HG03097 (cell line): ENCODE measurements at regions not wholly inside any gene's neighbourhood (a gene's known extent, or its start where the extent isn't known, plus 50 kb on each side); places are given as distances from the start of the nearest gene placed in this dataset.
"Not testable (repeated sequence)": the region's sequence is repeated elsewhere in the genome, so short reads cannot be mapped to it uniquely, and the experiment has no call there.

Source experiments
- ATAC-seq: cut with Tn5 transposase; IDR thresholded peaks from one replicate; pipeline ENCODE4 v1.9.1; 2021; ENCODE audit not compliant: unreplicated experiment, low FRiP score

DNA sequence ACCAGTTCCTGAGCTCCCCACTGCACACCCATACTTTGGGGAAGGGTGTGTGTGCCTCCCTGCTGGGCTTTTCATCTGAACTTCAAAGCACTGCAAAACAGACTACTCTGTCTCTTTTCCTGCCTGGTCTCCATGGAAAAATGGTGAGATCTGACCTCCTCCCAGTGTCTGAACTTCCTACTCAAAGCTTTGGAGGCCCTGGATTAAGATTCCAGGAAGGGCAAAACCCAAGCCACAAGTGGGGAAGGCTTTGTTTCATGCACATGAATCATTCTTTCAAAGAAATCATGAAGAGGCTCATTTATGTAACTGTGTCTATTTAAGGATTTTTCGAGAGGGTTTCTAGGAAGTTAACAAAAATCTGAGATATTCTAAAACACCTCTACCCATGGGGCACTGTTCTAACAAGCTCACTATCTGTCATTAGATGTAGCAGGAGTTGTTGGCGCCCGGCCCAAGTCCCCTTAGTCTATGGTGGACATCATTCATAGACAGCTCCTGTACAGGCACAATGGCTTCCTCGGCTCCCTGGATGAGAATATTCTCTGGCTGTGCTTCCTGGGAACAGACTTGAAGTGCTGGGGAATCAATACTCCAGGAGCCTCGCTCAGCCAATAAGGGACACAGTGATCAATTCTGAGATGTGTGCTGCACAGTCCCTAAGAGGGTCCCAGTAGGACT lies 224.0 kb downstream of the KTN1 start:
- ATAC-seq: no peak

DNA sequence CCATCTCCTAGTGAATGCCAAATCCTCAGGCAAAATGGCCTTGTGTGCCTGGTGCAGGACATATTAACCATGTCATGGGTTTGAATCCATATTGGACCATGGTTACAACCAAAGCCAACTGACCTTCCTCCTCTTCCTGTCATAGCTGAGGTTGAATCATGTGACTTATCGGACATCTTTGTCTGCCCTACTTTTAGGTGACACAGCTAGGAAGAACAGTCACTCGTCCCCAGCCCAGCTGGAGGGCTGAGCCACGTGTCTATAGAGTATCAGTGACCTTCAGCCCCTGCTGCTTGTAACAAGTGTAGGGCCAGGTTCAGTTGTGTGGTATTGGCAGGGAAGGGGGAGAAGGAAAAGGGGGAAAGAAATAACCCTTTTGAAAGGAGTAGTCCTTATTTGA lies 225.2 kb downstream of the KTN1 start:
- no peak for ATAC-seq

DNA sequence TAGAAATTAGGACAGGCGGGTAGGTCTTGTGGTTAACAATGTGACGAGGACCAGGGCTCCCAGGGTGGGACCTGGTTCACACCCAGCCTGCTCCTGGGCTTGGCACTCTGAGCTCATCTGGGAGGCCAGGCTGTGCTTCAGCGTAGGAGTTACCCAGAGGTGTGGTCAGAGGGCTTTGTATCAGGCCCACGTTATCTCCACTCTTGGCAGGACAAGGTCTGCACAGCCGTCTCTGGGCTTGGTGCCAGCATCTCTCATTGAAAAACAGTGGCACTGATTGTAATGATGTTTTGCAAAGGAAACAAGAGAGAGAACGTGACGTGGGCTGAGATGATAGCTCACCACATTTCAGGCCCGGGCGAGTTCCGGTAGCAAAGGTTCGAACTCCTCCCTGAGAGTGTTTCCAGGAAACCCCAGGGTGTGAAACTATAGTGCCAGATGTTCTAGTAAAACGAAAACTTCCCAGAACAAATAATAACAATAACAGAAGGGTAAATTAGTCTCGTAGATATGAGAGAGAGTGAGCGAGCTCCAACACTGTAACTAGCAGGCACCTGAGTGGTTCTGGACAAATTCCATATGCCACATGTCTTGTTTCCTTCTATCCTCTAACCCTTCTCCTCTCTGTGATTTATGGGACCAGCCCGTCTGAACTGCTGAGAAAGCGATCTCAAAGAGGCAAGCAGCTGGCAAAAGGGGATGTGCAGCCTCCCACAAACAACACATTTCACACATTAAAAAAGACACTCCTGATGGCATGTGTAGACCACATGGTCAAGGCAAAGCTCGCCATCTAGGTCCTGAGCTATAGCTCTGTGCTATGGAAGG lies 227.3 kb downstream of the KTN1 start:
- ATAC-seq: no peak

DNA sequence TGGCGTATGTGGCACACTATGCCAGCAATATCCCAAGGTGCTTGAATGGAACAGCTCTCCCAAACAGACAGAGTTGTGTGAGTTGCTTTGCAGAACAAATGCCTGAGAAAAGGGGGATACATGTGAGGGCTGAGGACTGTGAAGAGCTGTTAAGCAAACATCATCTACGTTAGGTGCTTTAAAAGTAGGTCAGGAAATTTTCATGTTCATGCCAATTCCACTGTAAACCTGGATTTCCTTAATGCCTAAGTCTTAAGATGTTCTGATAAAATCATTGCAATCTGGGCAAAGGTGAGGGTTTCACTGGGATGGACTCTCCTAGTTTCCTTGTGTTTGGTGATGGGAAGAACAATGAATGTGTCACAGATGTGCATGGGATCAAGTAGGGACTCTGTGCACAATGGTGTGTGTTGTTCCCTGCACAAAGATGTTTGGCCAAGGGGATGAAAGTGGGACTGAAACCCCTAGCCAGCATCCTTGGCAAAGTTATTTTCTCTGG lies 227.9 kb downstream of the KTN1 start:
- no peak for ATAC-seq

DNA sequence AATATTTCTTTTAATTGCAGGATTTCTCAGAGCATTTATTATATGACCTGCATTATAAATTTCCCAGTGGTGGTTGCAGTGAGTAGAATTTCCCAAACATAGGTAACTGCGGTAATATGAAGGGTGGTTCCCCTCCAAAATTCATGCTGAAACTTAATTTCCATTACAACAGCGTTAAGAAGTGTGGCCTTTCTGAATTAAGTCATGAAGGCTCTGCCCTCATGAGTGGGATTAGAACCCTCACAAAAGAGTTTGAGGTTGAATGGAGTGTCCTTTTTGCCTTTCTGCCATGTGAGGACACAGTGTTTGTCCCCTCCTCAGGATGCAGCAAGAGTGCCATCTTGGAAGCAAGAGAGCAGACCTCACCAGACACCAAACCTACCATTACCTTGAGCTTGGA lies 233.6 kb downstream of the KTN1 start:
- no peak for ATAC-seq

DNA sequence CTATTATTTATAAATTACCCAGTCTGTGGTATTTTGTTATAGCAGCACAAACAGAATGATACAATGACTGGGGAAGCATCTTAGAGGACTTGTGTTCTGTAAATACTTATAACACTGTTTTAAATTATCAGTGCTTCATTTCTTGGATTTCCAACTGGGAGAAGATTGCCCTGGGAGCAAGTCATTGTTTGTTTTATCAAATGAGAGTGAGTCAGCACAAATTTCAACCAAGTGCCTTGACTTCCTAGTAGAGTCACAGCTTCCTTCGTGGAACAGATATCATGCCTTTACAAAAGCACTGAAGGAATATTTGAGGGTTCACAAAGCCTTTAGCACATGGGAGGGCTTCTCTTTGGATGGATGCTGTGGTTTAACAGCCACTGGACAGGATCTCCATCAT lies 234.1 kb downstream of the KTN1 start:
- no peak for ATAC-seq

DNA sequence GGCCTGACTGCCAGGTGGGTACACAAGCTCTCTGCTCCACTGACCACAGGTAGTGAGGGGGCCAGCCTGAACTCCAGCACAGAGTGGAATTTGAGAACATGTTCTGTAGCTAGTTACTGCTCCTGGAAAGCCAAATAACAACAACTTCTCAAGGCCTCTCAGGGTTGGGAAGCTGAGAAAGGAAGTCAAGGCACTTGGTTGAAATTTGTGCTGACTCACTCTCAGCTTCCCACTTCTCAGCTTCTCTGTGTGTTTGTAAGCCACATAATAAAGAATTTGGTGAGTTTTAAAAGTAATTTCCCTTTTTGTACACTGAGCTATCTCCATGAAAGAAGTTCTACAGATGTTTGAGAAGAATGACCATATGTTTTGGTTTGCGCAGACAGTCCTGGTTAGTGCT lies 234.9 kb downstream of the KTN1 start:
- no peak for ATAC-seq

DNA sequence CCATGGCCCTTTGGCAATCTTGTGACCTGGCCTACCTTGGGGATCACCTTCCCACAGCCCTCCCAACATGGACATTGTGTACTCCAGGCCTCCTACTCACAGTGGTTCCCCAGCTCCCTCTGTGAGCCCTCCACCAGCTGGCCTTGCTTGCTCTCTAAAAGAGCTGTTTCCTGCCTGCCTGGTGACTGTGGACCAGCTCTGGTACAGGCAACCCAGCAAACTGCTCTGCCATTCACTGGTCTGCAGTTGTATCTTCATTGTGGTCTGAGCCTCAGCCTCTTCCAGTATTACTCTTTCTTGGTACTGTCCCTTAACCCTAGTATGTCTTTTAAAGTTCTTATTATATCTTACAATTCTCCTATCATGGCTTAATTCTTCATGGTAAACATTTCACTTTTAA lies 236.2 kb downstream of the KTN1 start:
- no peak for ATAC-seq

DNA sequence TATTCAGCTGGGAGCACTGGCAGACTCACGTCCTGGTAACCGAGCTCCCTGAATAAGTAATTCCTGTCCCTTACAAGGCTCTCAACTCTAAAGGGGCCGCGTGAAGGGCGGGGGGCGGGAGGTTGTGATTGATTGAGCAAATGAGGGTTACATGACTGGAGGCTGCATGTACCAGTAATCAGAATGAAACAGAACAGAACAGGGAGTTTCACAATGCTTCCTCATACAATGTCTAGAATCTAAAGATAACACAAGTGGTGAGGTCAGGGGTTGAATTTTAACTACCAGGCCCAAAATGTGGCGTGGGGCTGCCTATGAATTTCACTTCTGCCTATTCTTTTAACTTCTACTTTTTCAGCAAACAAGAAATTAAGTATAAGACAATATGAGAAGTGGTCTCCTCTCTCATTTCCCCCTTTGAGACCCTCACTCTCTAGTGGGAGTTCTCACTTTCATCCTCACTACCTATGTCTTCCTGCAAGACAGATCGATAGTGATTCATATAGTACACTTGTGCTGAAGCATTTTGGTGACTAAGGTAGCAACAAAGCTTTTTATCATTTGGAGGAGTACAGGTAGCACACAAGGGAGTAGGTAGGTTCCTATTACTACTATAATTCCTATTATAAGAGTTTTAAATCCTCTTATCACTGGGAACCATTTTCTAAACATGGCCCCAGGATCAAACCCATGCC lies 239.8 kb downstream of the KTN1 start:
- ATAC-seq: peak; percentile 72

DNA sequence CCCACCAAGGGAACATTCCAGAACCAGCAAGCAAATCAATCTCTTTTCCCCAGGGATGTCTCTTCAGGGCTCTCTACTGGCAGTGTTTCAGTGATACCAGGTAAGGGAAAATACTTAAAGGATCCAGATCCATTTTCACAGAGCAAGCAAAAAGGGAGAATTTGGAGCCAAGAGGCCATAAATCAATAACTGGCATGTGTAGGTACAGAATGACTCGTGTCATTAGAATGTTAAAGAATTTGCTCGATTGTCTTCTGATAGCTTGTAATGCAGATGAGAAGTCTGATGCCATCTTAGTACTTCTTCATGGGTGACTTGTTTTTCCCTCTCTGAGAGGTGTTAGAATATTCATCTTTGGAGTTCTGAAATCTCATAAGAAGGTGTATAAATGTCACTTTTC lies 242.9 kb downstream of the KTN1 start:
- ATAC-seq: no peak

DNA sequence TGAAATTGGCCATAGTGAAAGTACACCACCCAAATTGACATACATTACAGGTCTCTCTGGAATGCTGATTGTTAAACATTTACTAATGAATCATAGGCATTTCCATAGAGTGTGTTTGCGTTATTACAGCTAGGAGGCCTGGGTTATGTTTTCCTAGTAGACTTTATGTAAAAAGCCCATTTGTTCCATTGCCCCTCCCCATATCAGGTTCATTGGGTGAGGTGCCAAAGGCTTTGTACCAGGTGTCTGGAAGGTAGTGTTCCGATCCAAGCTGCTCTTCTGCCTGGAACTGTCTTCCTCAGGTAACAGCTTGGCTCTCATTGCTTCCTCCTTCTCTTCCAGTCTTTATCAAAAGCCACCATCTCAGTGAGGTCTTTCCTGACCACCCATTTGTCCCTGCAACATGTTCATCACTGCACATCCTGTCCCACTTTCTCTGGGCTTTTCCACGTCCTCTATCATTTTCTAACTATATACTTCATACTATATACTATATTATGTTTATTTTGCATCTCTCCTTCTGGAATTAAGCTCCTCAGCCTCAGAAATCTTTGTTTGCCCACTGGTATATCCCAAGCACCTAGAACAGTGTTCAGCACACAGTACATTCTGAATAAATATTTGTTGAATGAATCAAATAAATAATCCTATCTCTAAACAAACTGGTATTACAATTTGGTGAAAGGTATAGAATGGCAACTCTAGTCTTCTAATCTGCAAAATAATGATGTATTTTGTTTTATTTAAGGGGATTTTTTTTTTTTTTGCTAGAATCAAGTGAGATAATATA lies 252.3 kb downstream of the KTN1 start:
- no peak for ATAC-seq

DNA sequence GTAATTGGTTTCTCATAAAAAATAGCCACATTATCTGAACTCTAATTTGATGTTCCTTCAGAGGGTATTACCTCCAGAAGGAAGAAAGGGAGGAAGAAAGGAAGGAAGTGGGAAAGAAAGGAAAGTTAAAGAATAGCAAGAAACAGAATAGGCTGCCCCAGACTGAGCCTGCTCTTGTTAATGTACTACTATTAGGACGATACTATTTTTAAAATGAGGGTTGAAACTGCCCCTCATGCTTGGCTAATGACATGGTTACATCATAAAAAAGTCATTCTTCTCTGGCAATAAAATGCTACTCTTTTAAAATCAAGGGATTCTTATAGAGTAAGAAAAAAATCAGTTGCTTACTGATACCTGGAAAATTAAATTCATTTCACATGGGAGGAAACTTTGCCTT lies 253.0 kb downstream of the KTN1 start:
- ATAC-seq: no peak

DNA sequence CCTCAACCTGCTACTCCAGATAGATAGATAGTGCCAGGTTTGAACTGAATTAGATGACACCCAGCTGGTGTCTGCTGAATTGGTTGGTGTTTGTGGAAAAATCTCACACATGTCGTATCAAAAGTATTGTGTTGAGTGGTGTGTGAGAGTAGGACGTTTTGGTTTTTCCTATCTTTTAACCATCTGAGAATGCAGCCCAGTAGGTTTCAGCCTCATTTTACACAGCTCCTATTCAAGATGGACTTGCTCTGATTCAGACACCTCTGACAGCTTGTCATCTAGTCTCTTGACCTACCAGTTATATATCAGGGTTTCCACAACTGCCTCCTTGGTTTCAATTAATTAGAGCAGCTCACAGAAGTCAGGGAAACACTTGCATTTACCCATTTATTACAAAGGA lies 254.4 kb downstream of the KTN1 start:
- no peak for ATAC-seq

DNA sequence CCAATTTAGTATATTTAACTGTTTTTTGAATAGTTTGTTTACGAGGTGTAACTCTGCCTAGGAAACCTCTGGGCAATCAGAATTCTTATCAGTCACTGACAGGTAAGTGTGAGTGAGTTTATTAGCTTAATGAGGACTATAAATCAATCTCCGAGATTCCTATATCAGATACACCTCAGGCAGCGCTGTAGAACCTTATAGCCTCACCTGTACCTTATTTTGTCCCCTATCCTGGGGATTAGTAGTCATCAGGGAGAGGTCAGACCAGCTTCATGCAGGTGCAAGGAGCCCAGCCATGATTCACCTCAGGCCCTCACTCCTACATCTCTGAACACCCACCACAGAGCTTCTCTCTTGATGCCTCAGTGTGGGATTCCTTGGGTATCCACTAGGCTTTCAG lies 256.0 kb downstream of the KTN1 start:
- ATAC-seq: no peak

DNA sequence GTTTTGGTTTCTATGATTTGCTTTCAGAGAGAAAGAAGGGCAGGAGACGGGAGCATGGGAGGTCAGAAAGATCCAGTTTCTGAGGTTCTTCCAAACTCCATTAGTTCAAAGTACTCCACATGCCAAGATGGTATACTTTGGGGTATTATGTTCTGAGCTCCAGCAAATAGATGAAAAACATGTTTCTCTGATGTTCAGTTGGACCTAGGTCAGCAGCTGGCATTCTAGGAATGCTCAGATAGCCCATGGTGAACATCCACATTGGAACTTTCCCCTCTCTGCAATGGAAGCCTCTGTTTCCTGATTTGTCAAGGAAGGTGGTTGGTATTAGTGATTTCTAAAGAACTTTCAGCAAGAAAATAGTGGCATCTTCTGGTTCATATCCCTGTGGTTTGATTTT lies 257.5 kb downstream of the KTN1 start:
- ATAC-seq: no peak

DNA sequence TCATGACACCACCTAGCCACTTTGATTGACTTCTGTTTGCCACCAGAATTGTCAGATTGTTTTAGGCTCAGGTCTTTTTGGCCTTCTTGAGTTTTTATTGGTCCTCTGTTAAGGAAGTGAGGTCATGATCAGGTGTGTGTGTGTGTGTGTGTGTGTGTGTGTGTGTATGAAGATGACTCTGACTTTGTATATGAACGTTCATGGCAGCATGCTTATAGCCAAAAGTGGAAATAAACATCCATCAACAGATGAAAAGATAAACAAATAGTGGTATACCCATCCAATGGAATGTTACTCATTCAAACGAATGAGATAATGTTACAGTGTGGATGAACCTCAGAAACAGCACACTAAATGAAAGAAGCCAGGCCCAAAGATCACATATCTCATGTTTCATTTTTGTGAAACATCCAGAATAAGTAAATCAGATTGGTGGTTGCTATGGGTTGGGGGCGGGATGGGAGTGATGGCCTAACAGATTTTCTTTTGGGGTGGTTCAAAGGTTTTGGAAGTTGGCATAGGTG lies 258.6 kb downstream of the KTN1 start:
- no peak for ATAC-seq

DNA sequence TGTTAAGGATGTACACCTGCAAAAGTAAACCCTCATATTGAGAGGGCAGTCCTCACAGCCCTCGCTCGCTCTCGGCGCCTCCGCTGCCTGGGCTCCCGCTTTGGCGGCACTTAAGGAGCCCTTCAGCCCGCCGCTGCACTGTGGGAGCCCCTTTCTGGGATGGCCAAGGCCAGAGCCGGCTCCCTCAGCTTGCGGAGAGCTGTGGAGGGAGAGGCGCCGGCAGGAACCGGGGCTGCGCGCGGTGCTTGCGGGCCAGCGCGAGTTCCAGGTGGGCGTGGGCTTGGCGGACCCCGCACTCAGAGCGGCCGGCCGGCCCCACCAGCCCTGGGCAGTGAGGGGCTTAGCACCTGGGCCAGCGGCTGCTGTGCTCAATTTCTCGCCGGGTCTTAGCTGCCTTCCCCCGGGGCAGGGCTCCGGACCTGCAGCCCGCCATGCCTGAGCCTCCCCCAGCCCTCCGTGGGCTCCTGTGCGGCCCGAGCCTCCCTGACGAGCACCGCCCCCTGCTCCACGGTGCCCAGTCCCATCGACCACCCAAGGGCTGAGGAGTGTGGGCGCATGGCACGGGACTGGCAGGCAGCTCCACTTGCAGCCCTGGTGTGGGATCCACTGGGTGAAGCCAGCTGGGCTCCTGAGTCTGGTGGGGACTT lies 259.4 kb downstream of the KTN1 start:
- not testable (repeated sequence) for ATAC-seq

DNA sequence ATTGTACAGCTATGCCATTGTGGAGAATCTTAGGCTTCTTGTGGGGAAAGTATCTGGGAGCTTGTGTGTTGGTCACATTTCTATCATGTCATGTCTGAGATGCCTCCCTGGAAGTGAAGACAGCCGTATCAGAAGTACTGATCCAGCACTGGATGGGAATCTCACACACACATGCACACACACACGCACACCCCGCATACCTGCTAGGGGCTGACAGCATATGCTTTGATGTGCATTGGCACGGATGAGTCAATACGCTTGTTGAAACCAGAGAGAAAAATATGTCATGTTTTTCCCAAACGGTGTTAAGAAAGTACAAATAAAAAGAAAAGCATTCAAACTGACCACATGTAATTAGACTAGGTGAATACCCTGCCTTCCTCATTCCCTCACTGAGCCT lies 260.8 kb downstream of the KTN1 start:
- ATAC-seq: no peak

DNA sequence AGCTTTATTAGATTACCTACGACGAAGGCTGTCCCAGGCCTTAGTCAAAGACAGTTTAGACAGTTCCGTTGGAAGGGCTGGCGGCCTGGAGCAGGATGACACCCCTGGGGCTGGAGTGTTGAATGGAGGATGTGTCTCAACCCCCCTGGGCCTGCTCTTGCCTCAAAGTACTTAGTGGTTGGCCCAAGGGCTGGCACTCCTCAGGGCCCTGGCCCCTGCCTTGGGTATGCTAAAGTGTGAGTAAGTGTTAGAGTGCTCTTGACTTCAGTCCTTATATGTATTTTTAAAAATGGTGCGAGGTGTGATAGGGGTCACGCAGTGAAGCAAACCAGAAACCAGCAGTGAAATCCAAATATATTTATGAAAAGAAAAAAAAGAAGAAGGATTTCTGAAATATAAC lies 261.6 kb downstream of the KTN1 start:
- ATAC-seq: no peak
